Gastroesophageal sphincter (tissue), 3 donors: ENCODE measurements at regions not wholly inside any gene's neighbourhood (a gene's known extent, or its start where the extent isn't known, plus 50 kb on each side); places are given as distances from the start of the nearest gene placed in this dataset.

ENCODE experiments used
- EP300 ChIP-seq: sonication (generic); formaldehyde crosslinking; IDR thresholded peaks from one replicate; pipeline ENCODE4 v1.6.1; 2017; ENCODE audit warnings: antibody characterized with exemption, mild to moderate bottlenecking
- POLR2A ChIP-seq, 2 donors: fragments of 450-650 bp; IDR thresholded peaks; one replicate each; pipeline ENCODE4 v1.6.1; 2017; ENCODE audit warnings: antibody characterized with exemption in 2 of 2, mild to moderate bottlenecking in 2 of 2, moderate library complexity in 1 of 2
- TF ChIP-seq, protein P1 (sequence below), 4 experiments: fragments of 200-600 bp in 2 of 4; fragments of 450-650 bp in 2 of 4; sonication (generic) in 1 of 4; IDR thresholded peaks; one replicate each; pipeline ENCODE4 v1.5.1; 2017 to 2019; ENCODE audit warnings: antibody characterized with exemption in 4 of 4, mild to moderate bottlenecking in 2 of 4, moderate library complexity in 2 of 4

DNA sequence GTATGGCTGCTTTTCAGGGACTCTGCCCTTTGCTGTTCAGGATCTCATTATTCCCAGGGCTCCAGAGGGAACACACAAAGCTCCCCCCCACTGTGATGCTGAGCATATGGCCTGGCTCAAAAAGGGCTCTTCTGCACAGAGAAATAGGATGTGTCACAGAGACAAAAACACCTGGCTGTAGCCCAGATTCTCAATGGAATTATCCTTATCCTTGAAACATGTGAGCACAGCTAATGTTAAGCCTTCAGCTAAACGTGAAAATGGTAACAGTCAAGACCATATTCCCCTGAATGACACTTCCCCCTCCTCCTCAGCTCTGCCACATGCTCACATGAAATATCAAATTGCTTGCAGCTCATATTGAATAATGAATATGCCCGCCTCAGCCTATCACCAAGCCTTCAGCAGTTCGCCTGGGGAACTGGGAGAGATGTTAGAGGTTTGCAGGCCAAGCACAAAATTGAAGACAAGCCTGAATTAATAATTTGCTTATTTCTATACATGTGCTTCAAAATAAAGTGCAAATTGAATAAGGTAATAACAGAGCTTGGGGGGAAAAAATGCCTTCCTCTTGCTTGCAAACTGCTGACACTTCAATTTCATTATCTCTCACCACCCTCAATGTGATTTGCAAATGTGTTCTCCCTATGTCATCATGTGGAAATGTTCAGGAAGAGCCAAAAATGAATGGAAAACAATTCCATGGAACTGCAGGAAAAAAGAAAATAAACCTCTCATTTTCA, 181.0 kb upstream of the HNRNPA3 start:
- TF ChIP-seq EP300, result no peak
- no peak for TF ChIP-seq POLR2A (IDR thresholded peaks at IDR 0.05)
- TF ChIP-seq, protein P1, sequence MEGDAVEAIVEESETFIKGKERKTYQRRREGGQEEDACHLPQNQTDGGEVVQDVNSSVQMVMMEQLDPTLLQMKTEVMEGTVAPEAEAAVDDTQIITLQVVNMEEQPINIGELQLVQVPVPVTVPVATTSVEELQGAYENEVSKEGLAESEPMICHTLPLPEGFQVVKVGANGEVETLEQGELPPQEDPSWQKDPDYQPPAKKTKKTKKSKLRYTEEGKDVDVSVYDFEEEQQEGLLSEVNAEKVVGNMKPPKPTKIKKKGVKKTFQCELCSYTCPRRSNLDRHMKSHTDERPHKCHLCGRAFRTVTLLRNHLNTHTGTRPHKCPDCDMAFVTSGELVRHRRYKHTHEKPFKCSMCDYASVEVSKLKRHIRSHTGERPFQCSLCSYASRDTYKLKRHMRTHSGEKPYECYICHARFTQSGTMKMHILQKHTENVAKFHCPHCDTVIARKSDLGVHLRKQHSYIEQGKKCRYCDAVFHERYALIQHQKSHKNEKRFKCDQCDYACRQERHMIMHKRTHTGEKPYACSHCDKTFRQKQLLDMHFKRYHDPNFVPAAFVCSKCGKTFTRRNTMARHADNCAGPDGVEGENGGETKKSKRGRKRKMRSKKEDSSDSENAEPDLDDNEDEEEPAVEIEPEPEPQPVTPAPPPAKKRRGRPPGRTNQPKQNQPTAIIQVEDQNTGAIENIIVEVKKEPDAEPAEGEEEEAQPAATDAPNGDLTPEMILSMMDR (IDR thresholded peaks at IDR 0.05), result no peak
